Endodermal cell (in vitro differentiated cells): ENCODE measurements at regions not wholly inside any gene's neighbourhood (a gene's known extent, or its start where the extent isn't known, plus 50 kb on each side); places are given as distances from the start of the nearest gene placed in this dataset.

ENCODE experiments used
- DNase-seq: peaks from one replicate; pipeline ENCODE4 v3.0.0-alpha.2; 2017
- H3K27ac ChIP-seq: 2 replicates; pipeline ENCODE4 v1.5.1; 2013; ENCODE audit warnings: mild to moderate bottlenecking, low read depth, low read length, moderate library complexity
- H3K27me3 ChIP-seq: 2 replicates; pipeline ENCODE4 v1.6.1; 2013; ENCODE audit warnings: mild to moderate bottlenecking, low read length, moderate library complexity; ENCODE audit not compliant: insufficient read depth, control insufficient read depth, poor library complexity, severe bottlenecking
- H3K36me3 ChIP-seq: 2 replicates; pipeline ENCODE4 v1.7.0; 2013; ENCODE audit warnings: mild to moderate bottlenecking, low read length, moderate library complexity; ENCODE audit not compliant: control insufficient read depth, insufficient read depth
- H3K4me1 ChIP-seq: one replicate; pipeline ENCODE4 v1.7.0; 2013; ENCODE audit warnings: low read length; ENCODE audit not compliant: control insufficient read depth, insufficient read depth
- H3K4me3 ChIP-seq: 2 replicates; pipeline ENCODE4 v1.5.1; 2013; ENCODE audit warnings: mild to moderate bottlenecking, low read length, moderate library complexity
- H3K9ac ChIP-seq: 2 replicates; pipeline ENCODE4 v1.6.1; 2013; ENCODE audit warnings: mild to moderate bottlenecking, low read length, moderate library complexity; ENCODE audit not compliant: poor library complexity, severe bottlenecking; ENCODE audit errors: extremely low read depth
- H3K9me3 ChIP-seq: 2 replicates; pipeline ENCODE4 v1.6.1; 2013; ENCODE audit warnings: mild to moderate bottlenecking, low read length, moderate library complexity; ENCODE audit not compliant: control insufficient read depth
- H3K27ac Mint-ChIP-seq: 2 replicates; pipeline ENCODE4 v1.8.0; 2020; ENCODE audit warnings: mixed read lengths
- H3K27me3 Mint-ChIP-seq: 2 replicates; pipeline ENCODE4 v1.8.0; 2021; ENCODE audit warnings: mild to moderate bottlenecking, mixed read lengths; ENCODE audit not compliant: insufficient read depth
- H3K36me3 Mint-ChIP-seq: 2 replicates; pipeline ENCODE4 v1.8.0; 2020; ENCODE audit warnings: low read depth, mixed read lengths
- H3K4me1 Mint-ChIP-seq: 2 replicates; pipeline ENCODE4 v1.8.0; 2020; ENCODE audit warnings: mixed read lengths
- H3K4me3 Mint-ChIP-seq: 2 replicates; pipeline ENCODE4 v1.8.0; 2020; ENCODE audit warnings: mild to moderate bottlenecking, moderate library complexity, mixed read lengths
- H3K9me3 Mint-ChIP-seq: 2 replicates; pipeline ENCODE4 v1.8.0; 2020; ENCODE audit warnings: mild to moderate bottlenecking, mixed read lengths
- WGBS, 2 experiments: methylation state at CpG; one replicate each; pipeline versions ENCODE4 v1.1.5 to v1.1.7; 2013; ENCODE audit warnings: missing lambda C conversion rate in 2 of 2, mixed read lengths in 1 of 2; ENCODE audit not compliant: insufficient coverage in 1 of 2, insufficient read length in 1 of 2; 5-methylcytosine and 5-hydroxymethylcytosine counted together
- TF ChIP-seq, protein P1 (sequence below): fragments of 200-600 bp; sonication (generic); conservative IDR thresholded peaks from 2 replicates; pipeline ENCODE4 v1.5.0; 2021; ENCODE audit warnings: antibody characterized with exemption, mild to moderate bottlenecking

DNA sequence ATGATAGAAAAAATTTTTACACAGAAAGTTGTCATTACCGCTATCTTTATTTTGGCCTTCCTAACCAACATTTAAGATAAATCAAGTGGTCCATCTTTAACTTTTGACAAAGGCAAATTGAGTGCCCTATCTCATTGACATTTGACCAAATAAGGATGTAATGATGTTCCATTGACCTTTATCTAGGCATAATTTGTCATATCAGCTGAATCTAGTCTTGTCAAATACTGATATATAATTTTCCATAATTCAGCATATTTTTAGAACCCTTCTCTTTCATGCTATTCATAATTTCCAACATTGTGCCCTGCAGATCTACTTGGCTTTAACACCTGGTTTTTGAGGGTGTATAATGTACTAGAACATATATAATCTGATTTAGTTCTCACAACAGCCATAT is 63.8 kb downstream of the XCL1 start:
- no peaks in the 10 kb centered on the region for H3K36me3 ChIP-seq
- no peak overlapping the region for H3K9ac ChIP-seq
- no peak overlapping the region for H3K4me3 Mint-ChIP-seq
- no peaks in the 10 kb centered on the region for H3K27me3 Mint-ChIP-seq
- no peak overlapping the region for H3K27ac ChIP-seq
- no peak overlapping the region for H3K27ac Mint-ChIP-seq
- H3K27me3 ChIP-seq, result no peaks in the 10 kb centered on the region
- TF ChIP-seq, protein P1, sequence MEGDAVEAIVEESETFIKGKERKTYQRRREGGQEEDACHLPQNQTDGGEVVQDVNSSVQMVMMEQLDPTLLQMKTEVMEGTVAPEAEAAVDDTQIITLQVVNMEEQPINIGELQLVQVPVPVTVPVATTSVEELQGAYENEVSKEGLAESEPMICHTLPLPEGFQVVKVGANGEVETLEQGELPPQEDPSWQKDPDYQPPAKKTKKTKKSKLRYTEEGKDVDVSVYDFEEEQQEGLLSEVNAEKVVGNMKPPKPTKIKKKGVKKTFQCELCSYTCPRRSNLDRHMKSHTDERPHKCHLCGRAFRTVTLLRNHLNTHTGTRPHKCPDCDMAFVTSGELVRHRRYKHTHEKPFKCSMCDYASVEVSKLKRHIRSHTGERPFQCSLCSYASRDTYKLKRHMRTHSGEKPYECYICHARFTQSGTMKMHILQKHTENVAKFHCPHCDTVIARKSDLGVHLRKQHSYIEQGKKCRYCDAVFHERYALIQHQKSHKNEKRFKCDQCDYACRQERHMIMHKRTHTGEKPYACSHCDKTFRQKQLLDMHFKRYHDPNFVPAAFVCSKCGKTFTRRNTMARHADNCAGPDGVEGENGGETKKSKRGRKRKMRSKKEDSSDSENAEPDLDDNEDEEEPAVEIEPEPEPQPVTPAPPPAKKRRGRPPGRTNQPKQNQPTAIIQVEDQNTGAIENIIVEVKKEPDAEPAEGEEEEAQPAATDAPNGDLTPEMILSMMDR, result no peak
- no peaks in the 10 kb centered on the region for H3K36me3 Mint-ChIP-seq
- no peaks in the 10 kb centered on the region for H3K9me3 Mint-ChIP-seq
- no peaks in the 10 kb centered on the region for H3K9me3 ChIP-seq
- H3K4me1 ChIP-seq, result no peaks in the 10 kb centered on the region
- H3K4me1 Mint-ChIP-seq, result no peaks in the 10 kb centered on the region
- no peak overlapping the region for H3K4me3 ChIP-seq
- 100% methylated on average over 1 of the region's 1 CpG for WGBS, 2 experiments
- DNase-seq, result no peak

DNA sequence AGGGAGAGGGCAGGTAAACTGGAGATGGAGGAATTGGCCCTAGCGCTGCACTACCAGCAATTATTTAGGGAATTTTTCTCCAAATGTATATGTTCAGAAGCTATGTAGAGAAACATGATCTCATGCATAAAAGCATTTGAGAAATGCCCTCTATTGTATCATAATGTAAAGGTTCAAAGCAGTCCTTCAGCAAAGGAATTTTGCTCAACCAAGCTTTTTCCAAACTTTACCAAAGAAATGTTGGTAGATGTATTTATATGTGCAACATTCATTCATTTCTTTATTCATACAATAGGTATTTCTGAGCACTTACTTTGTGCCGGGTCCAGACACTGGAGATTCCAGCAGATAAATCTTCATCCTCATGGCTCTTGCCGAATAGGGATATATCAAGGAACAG is 64.4 kb downstream of the XCL1 start:
- Histone ChIP-seq H3K4me1 (no peaks in the 10 kb centered on the region), H3K27me3 (no peaks in the 10 kb centered on the region), H3K9ac (no peak overlapping the region), H3K9me3 (no peaks in the 10 kb centered on the region), H3K27ac (no peak overlapping the region), H3K36me3 (no peaks in the 10 kb centered on the region), H3K4me3 (no peak overlapping the region)
- TF ChIP-seq, protein P1, result no peak
- WGBS, 2 experiments, result 83 to 96% methylated on average over 1 to 3 of the region's 3 CpGs
- H3K4me1 Mint-ChIP-seq, result no peaks in the 10 kb centered on the region
- H3K9me3 Mint-ChIP-seq, result no peaks in the 10 kb centered on the region
- H3K27me3 Mint-ChIP-seq, result no peaks in the 10 kb centered on the region
- DNase-seq, result no peak
- no peaks in the 10 kb centered on the region for H3K36me3 Mint-ChIP-seq
- H3K4me3 Mint-ChIP-seq, result no peak overlapping the region
- no peak overlapping the region for H3K27ac Mint-ChIP-seq

DNA sequence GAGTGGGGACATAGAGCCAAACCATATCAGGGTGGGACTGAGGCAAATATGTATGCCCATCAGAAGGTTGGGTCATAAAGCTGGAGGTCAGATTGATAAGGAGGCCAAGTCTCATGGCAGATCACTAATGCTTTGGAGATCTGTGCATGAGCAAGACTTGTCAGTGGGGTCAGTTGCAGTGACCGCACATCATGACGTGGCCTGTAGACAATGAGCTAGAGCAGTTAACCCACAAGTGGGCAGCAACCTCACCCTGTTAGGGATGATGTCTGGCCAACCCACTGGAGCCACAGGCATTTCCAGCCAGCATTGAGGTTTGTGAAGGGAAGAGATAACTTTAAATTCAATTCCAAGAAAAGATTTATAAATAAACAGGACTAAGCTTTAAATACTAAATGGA is 66.7 kb downstream of the XCL1 start:
- Mint-ChIP-seq H3K4me1 (no peaks in the 10 kb centered on the region), H3K27ac (no peak overlapping the region), H3K9me3 (no peaks in the 10 kb centered on the region), H3K36me3 (no peaks in the 10 kb centered on the region), H3K4me3 (no peak overlapping the region), H3K27me3 (no peaks in the 10 kb centered on the region)
- DNase-seq, result no peak
- H3K27ac ChIP-seq, result no peak overlapping the region
- H3K36me3 ChIP-seq, result no peaks in the 10 kb centered on the region
- H3K4me1 ChIP-seq, result no peaks in the 10 kb centered on the region
- no peak overlapping the region for H3K9ac ChIP-seq
- no peak overlapping the region for H3K4me3 ChIP-seq
- TF ChIP-seq, protein P1, result no peak
- no peaks in the 10 kb centered on the region for H3K9me3 ChIP-seq
- H3K27me3 ChIP-seq, result no peaks in the 10 kb centered on the region
- 95 to 100% methylated on average over 1 to 2 of the region's 2 CpGs for WGBS, 2 experiments
